B cell (primary cell): ENCODE measurements at regions not wholly inside any gene's neighbourhood (a gene's known extent, or its start where the extent isn't known, plus 50 kb on each side); places are given as distances from the start of the nearest gene placed in this dataset.

ENCODE experiments used
- ATAC-seq: fragments of 200-7000 bp; cut with Tn5 transposase; one replicate; pipeline ENCODE4 v1.10.0; 2021; ENCODE audit warnings: low read depth, mild to moderate bottlenecking, moderate number of reproducible peaks, moderate library complexity
- CTCF ChIA-PET: fragments of 350-600 bp; sonication (Branson Sonifier 250); formaldehyde crosslinking; loops from one replicate; lab custom pipeline; 2021; ENCODE audit warnings: antibody characterized with exemption, inconsistent platforms; lab: Charles Lee
- POLR2A ChIA-PET: fragments of 350-600 bp; sonication (Branson Sonifier 250); formaldehyde crosslinking; loops from one replicate; lab custom pipeline; 2021; ENCODE audit warnings: antibody characterized with exemption; lab: Charles Lee
- DNase-seq: peaks from one replicate; pipeline ENCODE4 v3.0.0; 2013
- H2AFZ ChIP-seq: 2 replicates; pipeline ENCODE4 v1.6.1; 2012; ENCODE audit warnings: mild to moderate bottlenecking, low read depth, low read length; ENCODE audit not compliant: insufficient read depth, poor library complexity, severe bottlenecking
- H3K27ac ChIP-seq, 2 donors: 1 replicate in 1 of 2; 2 replicates in 1 of 2; pipeline ENCODE4 v1.5.1; 2012 to 2013; ENCODE audit warnings: low read length in 2 of 2, mild to moderate bottlenecking in 2 of 2, moderate library complexity in 1 of 2
- H3K27me3 ChIP-seq, 4 experiments: fragments of 200-600 bp in 1 of 4; sonication (generic) in 1 of 4; replicated peaks in 1 of 4; 1 replicate in 2 of 4; 2 replicates in 2 of 4; pipeline versions ENCODE4 v1.6.1 to v1.7.0; 2013 to 2016; ENCODE audit warnings: low read length in 3 of 4, mild to moderate bottlenecking in 2 of 4, mixed read lengths in 1 of 4, moderate library complexity in 1 of 4; ENCODE audit not compliant: insufficient read depth in 4 of 4, control insufficient read depth in 3 of 4; ENCODE audit errors: control extremely low read depth in 1 of 4
- H3K36me3 ChIP-seq, 2 experiments: replicated peaks in 1 of 2; 1 replicate in 1 of 2; 2 replicates in 1 of 2; pipeline versions ENCODE4 v1.6.1 to v1.7.1; 2013; ENCODE audit warnings: low read length in 1 of 2; ENCODE audit not compliant: insufficient read depth in 2 of 2, control insufficient read depth in 1 of 2; ENCODE audit errors: control extremely low read depth in 1 of 2, extremely low read depth in 1 of 2
- H3K4me1 ChIP-seq, 2 donors: fragments of 200-600 bp in 1 of 2; sonication (generic) in 1 of 2; 1 replicate in 1 of 2; 2 replicates in 1 of 2; pipeline versions ENCODE4 v1.5.1 to v1.6.1; 2013 to 2017; ENCODE audit warnings: low read length in 2 of 2; ENCODE audit not compliant: control insufficient read depth in 2 of 2, insufficient read depth in 2 of 2
- H3K4me2 ChIP-seq: replicated peaks from 2 replicates; pipeline ENCODE3; 2012; ENCODE audit warnings: mild to moderate bottlenecking, low read depth, low read length; ENCODE audit not compliant: poor library complexity, severe bottlenecking
- H3K4me3 ChIP-seq, 5 experiments: fragments of 200-600 bp in 1 of 5; sonication (generic) in 1 of 5; 1 replicate in 3 of 5; 2 replicates in 2 of 5; pipeline versions ENCODE4 v1.5.1 to v1.7.0; 2011 to 2016; ENCODE audit warnings: low read length in 4 of 5, mild to moderate bottlenecking in 4 of 5, low read depth in 2 of 5, control low read depth in 1 of 5, moderate library complexity in 1 of 5; ENCODE audit not compliant: insufficient read depth in 1 of 5; ENCODE audit errors: control extremely low read depth in 1 of 5, extremely low read depth in 1 of 5
- H3K79me2 ChIP-seq: fragments of 200-600 bp; sonication (generic); one replicate; pipeline ENCODE4 v1.6.0; 2016; ENCODE audit warnings: low read length; ENCODE audit not compliant: control insufficient read depth, insufficient read depth
- H3K9ac ChIP-seq: fragments of 200-600 bp; sonication (generic); 2 replicates; pipeline ENCODE4 v1.6.1; 2017; ENCODE audit warnings: mild to moderate bottlenecking, low read length, moderate library complexity
- H3K9me3 ChIP-seq, 3 donors: one replicate each; pipeline versions ENCODE4 v1.6.1 to v1.7.1; 2013; ENCODE audit warnings: low read length in 2 of 3; ENCODE audit not compliant: control insufficient read depth in 2 of 3, insufficient read depth in 1 of 3; ENCODE audit errors: control extremely low read depth in 1 of 3
- H4K20me1 ChIP-seq: 2 replicates; pipeline ENCODE4 v1.6.0; 2012; ENCODE audit warnings: mild to moderate bottlenecking, low read length; ENCODE audit not compliant: insufficient read depth, control insufficient read depth, poor library complexity, severe bottlenecking
- H3K27ac Mint-ChIP-seq: one replicate; pipeline ENCODE4 v1.8.0; 2021; ENCODE audit warnings: mixed read lengths
- H3K27me3 Mint-ChIP-seq: one replicate; pipeline ENCODE4 v1.8.0; 2021; ENCODE audit warnings: mixed read lengths
- H3K4me1 Mint-ChIP-seq: one replicate; pipeline ENCODE4 v1.8.0; 2021; ENCODE audit warnings: mixed read lengths
- H3K4me3 Mint-ChIP-seq: one replicate; pipeline ENCODE4 v1.8.0; 2021; ENCODE audit warnings: mixed read lengths
- H3K9me3 Mint-ChIP-seq: one replicate; pipeline ENCODE4 v1.8.0; 2022; ENCODE audit warnings: mixed read lengths; ENCODE audit not compliant: insufficient read depth
- EZH2 ChIP-seq: IDR thresholded peaks from 2 replicates; pipeline ENCODE4 v1.6.1; 2012; ENCODE audit warnings: borderline replicate concordance, low read depth, mild to moderate bottlenecking, moderate library complexity, low read length; ENCODE audit not compliant: insufficient read depth, poor library complexity, severe bottlenecking
- WGBS: methylation state at CpG from one replicate; pipeline ENCODE4 v1.1.5; 2013; ENCODE audit warnings: missing lambda C conversion rate; ENCODE audit not compliant: insufficient coverage; 5-methylcytosine and 5-hydroxymethylcytosine counted together
- intact Hi-C: fragments of 100-400 bp; cut with micrococcal nuclease; formaldehyde crosslinking; loops from one replicate; pipeline ENCODE4 v1.10.0; 2022
- TF ChIP-seq, protein P1 (sequence below): fragments of 200-600 bp; IDR thresholded peaks from one replicate; pipeline ENCODE4 v1.8.0; 2022; ENCODE audit warnings: antibody characterized with exemption, mild to moderate bottlenecking

DNA sequence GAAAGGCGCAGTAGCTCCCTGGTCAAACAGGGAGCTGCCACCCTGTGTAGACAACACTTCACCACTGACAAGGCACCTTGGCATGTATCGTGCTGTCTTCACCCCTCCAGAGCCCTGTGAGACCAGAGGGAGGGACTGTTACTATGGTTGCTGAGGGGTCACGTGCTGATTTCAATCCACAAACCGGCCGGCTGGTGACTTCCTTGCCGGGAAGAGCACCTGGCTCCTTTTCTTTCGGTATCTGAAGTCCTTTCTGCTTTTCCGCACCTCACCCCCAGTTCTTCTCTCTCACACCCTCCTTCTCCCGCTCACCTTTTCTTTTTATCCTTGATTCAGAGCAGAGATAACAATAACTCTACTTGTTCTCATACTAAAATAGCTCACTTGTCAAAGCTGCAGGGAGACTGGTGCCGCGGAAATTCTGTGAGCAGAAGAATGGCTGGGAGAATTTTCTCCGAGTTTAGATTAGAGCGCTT, 327.2 kb downstream of the ZSWIM6 start:
- peaks cover 17% of the 10 kb centered on the region for H3K27me3 Mint-ChIP-seq
- DNase-seq (no peak), ATAC-seq (no peak)
- H3K27ac ChIP-seq, result no peak overlapping the region
- H3K4me3 ChIP-seq, result no peak overlapping the region
- TF ChIP-seq, protein P1, sequence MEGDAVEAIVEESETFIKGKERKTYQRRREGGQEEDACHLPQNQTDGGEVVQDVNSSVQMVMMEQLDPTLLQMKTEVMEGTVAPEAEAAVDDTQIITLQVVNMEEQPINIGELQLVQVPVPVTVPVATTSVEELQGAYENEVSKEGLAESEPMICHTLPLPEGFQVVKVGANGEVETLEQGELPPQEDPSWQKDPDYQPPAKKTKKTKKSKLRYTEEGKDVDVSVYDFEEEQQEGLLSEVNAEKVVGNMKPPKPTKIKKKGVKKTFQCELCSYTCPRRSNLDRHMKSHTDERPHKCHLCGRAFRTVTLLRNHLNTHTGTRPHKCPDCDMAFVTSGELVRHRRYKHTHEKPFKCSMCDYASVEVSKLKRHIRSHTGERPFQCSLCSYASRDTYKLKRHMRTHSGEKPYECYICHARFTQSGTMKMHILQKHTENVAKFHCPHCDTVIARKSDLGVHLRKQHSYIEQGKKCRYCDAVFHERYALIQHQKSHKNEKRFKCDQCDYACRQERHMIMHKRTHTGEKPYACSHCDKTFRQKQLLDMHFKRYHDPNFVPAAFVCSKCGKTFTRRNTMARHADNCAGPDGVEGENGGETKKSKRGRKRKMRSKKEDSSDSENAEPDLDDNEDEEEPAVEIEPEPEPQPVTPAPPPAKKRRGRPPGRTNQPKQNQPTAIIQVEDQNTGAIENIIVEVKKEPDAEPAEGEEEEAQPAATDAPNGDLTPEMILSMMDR, result no peak
- TF ChIP-seq EZH2, result no peak
- H4K20me1 ChIP-seq, result no peaks in the 10 kb centered on the region
- no peak overlapping the region for H2AFZ ChIP-seq
- no peaks in the 10 kb centered on the region for H3K79me2 ChIP-seq
- intact Hi-C loops, result loop anchor here (2.0 kb wide), 1 partner anchor 492 kb away; no protein-coding TSS in a partner anchor
- ChIA-PET POLR2A (no interaction called here), CTCF (interaction anchor here (0.7 to 5.0 kb wide), 29 partner anchors 8 to 983 kb away, joined by 3 to 99 read pairs (median 6); partner anchors contain the start of genes ERCC8 and NDUFAF2)
- no peaks in the 10 kb centered on the region for H3K9me3 ChIP-seq
- WGBS, result 86% methylated on average over 7 of the region's 13 CpGs
- H3K4me1 ChIP-seq, result no peaks in the 10 kb centered on the region
- no peak overlapping the region for H3K27ac Mint-ChIP-seq
- H3K4me1 Mint-ChIP-seq, result no peaks in the 10 kb centered on the region
- H3K36me3 ChIP-seq, result no peaks in the 10 kb centered on the region
- H3K9me3 Mint-ChIP-seq, result no peaks in the 10 kb centered on the region
- H3K4me2 ChIP-seq, result no peak overlapping the region
- no peak overlapping the region for H3K4me3 Mint-ChIP-seq
- H3K9ac ChIP-seq, result no peak overlapping the region
- H3K27me3 ChIP-seq, result no peaks in the 10 kb centered on the region

DNA sequence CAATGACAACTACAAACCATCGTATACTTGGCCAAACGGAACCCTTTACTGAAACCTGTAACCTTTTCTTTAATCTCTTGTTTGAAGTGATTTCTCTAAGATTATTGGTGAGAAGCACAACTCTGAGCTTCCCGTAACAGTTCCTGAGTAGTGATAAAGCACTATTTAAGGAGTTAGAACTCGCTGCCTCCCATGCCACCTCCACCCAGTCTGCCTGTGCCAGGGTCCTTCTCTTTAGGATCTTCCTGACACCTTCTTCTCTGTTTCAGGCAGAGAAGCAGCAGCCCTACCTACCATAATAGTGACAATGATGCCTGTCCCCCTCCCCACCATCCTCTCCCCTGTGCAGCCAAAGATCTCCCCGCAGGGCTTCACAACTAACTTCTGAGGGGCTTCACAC, 330.6 kb downstream of the ZSWIM6 start:
- H2AFZ ChIP-seq, result no peak overlapping the region
- no peak for ATAC-seq
- no peaks in the 10 kb centered on the region for H3K36me3 ChIP-seq
- H3K4me3 ChIP-seq, result no peak overlapping the region
- H3K9me3 ChIP-seq, result no peaks in the 10 kb centered on the region
- no peaks in the 10 kb centered on the region for H3K79me2 ChIP-seq
- intact Hi-C loops, result no loop called here
- Mint-ChIP-seq H3K4me3 (no peak overlapping the region), H3K27me3 (peaks cover 10% of the 10 kb centered on the region), H3K9me3 (no peaks in the 10 kb centered on the region), H3K27ac (no peak overlapping the region), H3K4me1 (no peaks in the 10 kb centered on the region)
- no peaks in the 10 kb centered on the region for H4K20me1 ChIP-seq
- ChIA-PET POLR2A (no interaction called here), CTCF (interaction anchor here (0.8 to 1.3 kb wide), 2 partner anchors 607 kb away, joined by 3 to 5 read pairs; no protein-coding TSS in a partner anchor)
- H3K9ac ChIP-seq, result no peak overlapping the region
- H3K27me3 ChIP-seq, result no peaks in the 10 kb centered on the region
- DNase-seq, result no peak
- WGBS, result 100% methylated on average over 1 of the region's 5 CpGs
- no peak overlapping the region for H3K4me2 ChIP-seq
- no peak overlapping the region for H3K27ac ChIP-seq
- no peak for TF ChIP-seq EZH2
- TF ChIP-seq, protein P1, result no peak
- H3K4me1 ChIP-seq, result no peaks in the 10 kb centered on the region
